ENCODE measurements at regions not wholly inside any gene's neighbourhood (a gene's known extent, or its start where the extent isn't known, plus 50 kb on each side); places are given as distances from the start of the nearest gene placed in this dataset.
"Not testable (repeated sequence)": the region's sequence is repeated elsewhere in the genome, so short reads cannot be mapped to it uniquely, and the experiment has no call there.

GRCh38 chr9:30609713-30610112, 1774.7 kb upstream of the ACO1 start:
- no peak for DNase-seq

GRCh38 chr9:30616782-30617181, 1767.7 kb upstream of the ACO1 start:
- DNase-seq: not testable (repeated sequence)

GRCh38 chr9:30622561-30622960, 1761.9 kb upstream of the ACO1 start:
- no peak for DNase-seq

- no peak for DNase-seq
These were observed 1755.4 kb upstream of the ACO1 start for GRCh38 chr9:30628915-30629567.

- no peak for DNase-seq
These were observed 1754.0 kb upstream of the ACO1 start for GRCh38 chr9:30630459-30630858.

GRCh38 chr9:30646639-30647038, 1737.8 kb upstream of the ACO1 start:
- not testable (repeated sequence) for DNase-seq

GRCh38 chr9:30661925-30662324, 1722.5 kb upstream of the ACO1 start:
- DNase-seq: no peak

GRCh38 chr9:30670805-30671562, 1713.5 kb upstream of the ACO1 start:
- no peak for DNase-seq

- no peak for DNase-seq
These were observed 1711.3 kb upstream of the ACO1 start for GRCh38 chr9:30673132-30673531.

GRCh38 chr9:30676651-30677050, 1707.8 kb upstream of the ACO1 start:
- no peak for DNase-seq

- DNase-seq: no peak
These were observed 1707.2 kb upstream of the ACO1 start for GRCh38 chr9:30677221-30677620.

- no peak for DNase-seq
These were observed 1695.6 kb upstream of the ACO1 start for GRCh38 chr9:30688801-30689200.

GRCh38 chr9:30697958-30698357, 1686.5 kb upstream of the ACO1 start:
- no peak for DNase-seq

GRCh38 chr9:30711591-30711990, 1672.9 kb upstream of the ACO1 start:
- no peak for DNase-seq

- no peak for DNase-seq
These were observed 1671.2 kb upstream of the ACO1 start for GRCh38 chr9:30713243-30713642.

- no peak for DNase-seq
These were observed 1670.1 kb upstream of the ACO1 start for GRCh38 chr9:30714389-30714788.

- no peak for DNase-seq
These were observed 1666.0 kb upstream of the ACO1 start for GRCh38 chr9:30718483-30718882.

- no peak for DNase-seq
These were observed 1662.4 kb upstream of the ACO1 start for GRCh38 chr9:30722065-30722464.

- DNase-seq: no peak
These were observed 1660.8 kb upstream of the ACO1 start for GRCh38 chr9:30723656-30724055.

- DNase-seq: no peak
These were observed 1652.4 kb upstream of the ACO1 start for GRCh38 chr9:30732060-30732459.

GRCh38 chr9:30744871-30745270, 1639.6 kb upstream of the ACO1 start:
- no peak for DNase-seq

GRCh38 chr9:30746589-30746988, 1637.9 kb upstream of the ACO1 start:
- no peak for DNase-seq

- DNase-seq: no peak
These were observed 1626.7 kb upstream of the ACO1 start for GRCh38 chr9:30757723-30758122.

GRCh38 chr9:30758726-30759446, 1625.6 kb upstream of the ACO1 start:
- no peak for DNase-seq
